Immature natural killer cell (primary cell): ENCODE measurements at regions not wholly inside any gene's neighbourhood (a gene's known extent, or its start where the extent isn't known, plus 50 kb on each side); places are given as distances from the start of the nearest gene placed in this dataset.

Experiments used
- DNase-seq, 3 donors: peaks; one replicate each; pipeline ENCODE4 v3.0.0; 2022; ENCODE audit warnings: mixed read lengths in 1 of 3
- H3K27ac Mint-ChIP-seq, 6 donors: one replicate each; pipeline ENCODE4 v1.8.0; 2020; ENCODE audit warnings: mixed read lengths in 6 of 6, mild to moderate bottlenecking in 5 of 6, inconsistent platforms in 4 of 6, moderate library complexity in 3 of 6
- H3K27me3 Mint-ChIP-seq, 3 donors: one replicate each; pipeline ENCODE4 v1.8.0; 2020 to 2021; ENCODE audit warnings: low read depth in 3 of 3, mild to moderate bottlenecking in 3 of 3, mixed read lengths in 3 of 3, moderate library complexity in 3 of 3, inconsistent platforms in 1 of 3
- H3K36me3 Mint-ChIP-seq, 3 donors: one replicate each; pipeline ENCODE4 v1.8.0; 2020; ENCODE audit warnings: mixed read lengths in 3 of 3, inconsistent platforms in 2 of 3, mild to moderate bottlenecking in 2 of 3
- H3K4me1 Mint-ChIP-seq, 2 donors: one replicate each; pipeline ENCODE4 v1.8.0; 2020; ENCODE audit warnings: inconsistent platforms in 2 of 2, mild to moderate bottlenecking in 2 of 2, mixed read lengths in 2 of 2, moderate library complexity in 1 of 2
- H3K4me3 Mint-ChIP-seq, 5 donors: one replicate each; pipeline ENCODE4 v1.8.0; 2020; ENCODE audit warnings: mild to moderate bottlenecking in 5 of 5, mixed read lengths in 5 of 5, inconsistent platforms in 3 of 5, moderate library complexity in 3 of 5
- H3K9me3 Mint-ChIP-seq, 6 donors: one replicate each; pipeline ENCODE4 v1.8.0; 2020; ENCODE audit warnings: mild to moderate bottlenecking in 6 of 6, mixed read lengths in 6 of 6, inconsistent platforms in 4 of 6, moderate library complexity in 3 of 6

GRCh38 chr2:12434630-12435098, 282.1 kb upstream of the TRIB2 start:
- Mint-ChIP-seq H3K9me3 (no peaks in the 10 kb centered on the region), H3K27me3 (peaks cover 0 to 1% (median 1%) of the 10 kb centered on the region in 3 donors), H3K4me3 (no peak overlapping the region), H3K4me1 (peaks cover 27 to 42% of the 10 kb centered on the region in 2 donors), H3K27ac (no peak overlapping the region), H3K36me3 (no peaks in the 10 kb centered on the region)
- no peak for DNase-seq

DNA sequence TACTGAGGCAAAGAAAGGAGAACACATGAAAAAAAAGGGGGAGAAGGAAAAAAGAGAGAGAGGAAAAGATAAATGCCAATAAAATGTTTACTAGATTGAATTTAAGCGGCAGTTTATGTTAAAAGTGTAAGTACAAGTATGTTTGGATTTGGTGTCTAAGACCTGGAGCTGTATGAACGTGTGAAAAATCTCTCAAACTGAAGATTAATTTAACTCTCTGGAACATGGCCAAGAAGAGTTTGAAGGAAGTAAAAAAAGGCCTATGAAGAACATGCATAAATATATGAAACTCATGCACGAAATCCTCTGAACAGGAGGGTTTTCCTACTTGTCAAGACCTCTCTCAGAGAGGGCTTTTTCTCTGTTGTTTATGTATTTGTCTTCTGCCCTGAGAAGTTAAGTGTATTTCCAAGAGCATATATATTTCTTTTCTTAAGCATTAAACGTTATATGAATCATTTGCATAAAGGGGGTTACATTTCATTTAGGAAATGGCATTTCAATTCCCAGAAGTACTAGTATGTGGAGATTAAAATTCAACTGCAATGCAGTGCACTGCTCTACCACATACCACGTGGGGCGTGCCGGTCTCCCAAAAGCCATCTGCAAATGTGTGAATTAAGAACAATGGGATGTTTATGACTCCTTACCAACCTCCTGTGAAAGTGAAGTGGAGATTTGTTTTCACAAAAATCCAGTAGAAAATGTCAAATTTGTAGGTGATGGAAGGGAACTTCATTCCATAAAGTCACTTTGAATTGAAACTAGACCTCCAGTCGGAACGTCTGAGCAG, 281.1 kb upstream of the TRIB2 start:
- H3K4me1 Mint-ChIP-seq = peaks cover 20 to 32% of the 10 kb centered on the region in 2 donors
- H3K9me3 Mint-ChIP-seq = no peaks in the 10 kb centered on the region
- H3K27me3 Mint-ChIP-seq = no peaks in the 10 kb centered on the region
- H3K27ac Mint-ChIP-seq = no peak overlapping the region
- no peaks in the 10 kb centered on the region for H3K36me3 Mint-ChIP-seq
- no peak for DNase-seq
- H3K4me3 Mint-ChIP-seq = no peak overlapping the region

DNA sequence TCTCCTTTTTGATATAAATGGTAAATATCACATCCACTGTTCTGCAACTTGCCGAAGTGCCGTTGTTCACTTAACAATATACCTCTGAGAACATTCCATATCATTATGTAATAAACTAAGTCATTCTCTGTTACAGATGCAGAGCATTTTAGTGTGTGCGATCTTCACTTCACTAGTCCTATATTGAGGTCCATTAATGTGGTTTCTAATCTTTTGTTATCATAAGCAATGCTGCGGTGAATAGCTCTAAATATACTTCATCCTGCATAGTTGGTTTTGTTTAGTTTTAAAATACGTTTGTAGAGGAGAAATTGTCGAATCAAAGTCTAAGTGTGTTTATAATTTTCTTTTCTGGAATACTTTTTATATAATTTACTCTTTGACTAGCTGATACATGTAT, 280.3 kb upstream of the TRIB2 start:
- no peaks in the 10 kb centered on the region for H3K36me3 Mint-ChIP-seq
- H3K9me3 Mint-ChIP-seq = no peaks in the 10 kb centered on the region
- no peak overlapping the region for H3K4me3 Mint-ChIP-seq
- DNase-seq = no peak
- no peak overlapping the region for H3K27ac Mint-ChIP-seq
- H3K27me3 Mint-ChIP-seq = no peaks in the 10 kb centered on the region
- peaks cover 17 to 23% of the 10 kb centered on the region in 2 donors for H3K4me1 Mint-ChIP-seq

DNA sequence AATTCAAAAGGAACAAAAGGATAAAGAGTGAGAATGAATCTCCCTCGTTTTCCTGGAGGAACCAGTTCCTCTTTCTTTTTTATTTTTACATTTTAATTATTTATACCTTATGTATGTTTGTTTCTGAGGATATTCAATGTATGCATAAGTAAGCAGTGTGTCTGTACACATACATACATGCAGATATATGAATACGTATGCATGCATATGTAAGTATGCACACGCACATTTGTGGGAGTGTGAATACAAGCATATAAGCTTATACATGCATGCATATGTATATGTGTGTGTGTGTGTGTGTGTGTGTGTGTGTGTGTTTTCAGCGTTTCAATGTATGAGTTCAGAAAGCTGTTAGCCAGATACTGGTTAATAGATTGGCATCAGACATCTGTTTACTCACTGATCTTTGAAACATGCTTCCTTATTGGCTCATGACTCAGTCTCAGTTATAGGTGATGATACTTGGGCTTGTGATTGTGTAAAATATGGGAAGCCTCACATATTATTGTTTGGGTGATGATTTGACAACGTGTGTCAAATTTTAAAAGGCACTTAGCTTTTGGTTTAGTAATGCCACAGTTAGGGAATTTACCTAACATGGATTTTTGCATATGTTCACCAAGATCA, 279.7 kb upstream of the TRIB2 start:
- no peak for DNase-seq
- H3K4me1 Mint-ChIP-seq = peaks cover 21 to 24% of the 10 kb centered on the region in 2 donors
- H3K4me3 Mint-ChIP-seq = no peak overlapping the region
- H3K9me3 Mint-ChIP-seq = no peaks in the 10 kb centered on the region
- no peaks in the 10 kb centered on the region for H3K27me3 Mint-ChIP-seq
- no peak overlapping the region for H3K27ac Mint-ChIP-seq
- no peaks in the 10 kb centered on the region for H3K36me3 Mint-ChIP-seq

GRCh38 chr2:12440731-12441130, 276.0 kb upstream of the TRIB2 start:
- Mint-ChIP-seq H3K27me3 (no peaks in the 10 kb centered on the region), H3K9me3 (no peaks in the 10 kb centered on the region), H3K36me3 (no peaks in the 10 kb centered on the region), H3K4me3 (no peak overlapping the region), H3K4me1 (peaks cover 30 to 31% of the 10 kb centered on the region in 2 donors), H3K27ac (no peak overlapping the region)
- DNase-seq = no peak

GRCh38 chr2:12441750-12442475, 274.8 kb upstream of the TRIB2 start:
- Mint-ChIP-seq H3K27ac (no peak overlapping the region), H3K4me1 (peaks cover 28% of the 10 kb centered on the region in 2 donors), H3K9me3 (no peaks in the 10 kb centered on the region), H3K36me3 (no peaks in the 10 kb centered on the region), H3K4me3 (no peak overlapping the region), H3K27me3 (no peaks in the 10 kb centered on the region)
- no peak for DNase-seq

DNA sequence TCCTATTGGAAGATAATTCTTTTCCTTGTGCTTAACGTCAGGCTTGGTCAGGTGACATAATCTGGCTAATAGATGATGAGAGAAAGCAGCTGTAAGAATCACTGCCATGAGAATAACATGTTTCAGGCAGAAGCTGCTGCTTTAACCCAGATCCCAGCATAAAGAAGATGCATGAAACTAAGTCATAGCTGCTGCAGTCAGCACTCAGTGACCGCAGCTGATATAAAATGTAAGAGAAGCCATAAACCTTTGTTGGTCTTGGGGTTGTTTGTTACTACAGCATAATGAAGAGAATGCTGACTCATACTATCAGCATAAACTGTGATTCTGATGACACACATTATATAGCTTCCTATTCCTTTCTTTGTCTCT, 274.3 kb upstream of the TRIB2 start:
- peak overlapping the region in 1 of 6 donors; percentile 44 for H3K27ac Mint-ChIP-seq

GRCh38 chr2:12448846-12449505, 267.8 kb upstream of the TRIB2 start:
- peak overlapping the region in 2 of 6 donors; percentile 6 to 12 for H3K27ac Mint-ChIP-seq
- H3K4me3 Mint-ChIP-seq = no peak overlapping the region
- no peaks in the 10 kb centered on the region for H3K9me3 Mint-ChIP-seq

More for the DNA sequence above, 274.3 kb upstream of the TRIB2 start:
- Mint-ChIP-seq H3K4me3 (no peak overlapping the region), H3K9me3 (no peaks in the 10 kb centered on the region), H3K4me1 (peaks cover 26 to 28% of the 10 kb centered on the region in 2 donors), H3K27me3 (no peaks in the 10 kb centered on the region), H3K36me3 (no peaks in the 10 kb centered on the region)
- DNase-seq = no peak

DNA sequence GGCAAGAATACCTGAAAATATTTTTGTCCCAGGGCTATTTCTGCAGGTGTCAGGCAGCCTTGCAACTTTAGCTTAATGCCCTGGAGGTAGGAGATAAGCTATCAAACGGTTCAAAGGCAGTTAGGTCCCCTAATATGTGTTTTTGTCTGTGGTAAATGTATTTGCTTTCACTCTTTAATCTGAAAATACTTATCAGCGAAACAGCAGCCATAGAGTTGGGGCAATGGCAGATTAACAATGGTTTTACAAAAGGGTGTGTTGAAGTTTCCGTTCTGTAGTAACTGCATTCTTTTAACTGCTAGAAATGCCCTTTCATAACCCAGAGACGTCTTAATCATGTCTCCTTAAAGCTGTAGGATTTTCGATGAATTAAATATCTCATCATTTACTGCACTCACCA, 265.0 kb upstream of the TRIB2 start:
- H3K27ac Mint-ChIP-seq = peak overlapping the region; percentile 78 to 94 (median 90)
- peaks cover 52 to 78% of the 10 kb centered on the region in 2 donors for H3K4me1 Mint-ChIP-seq
- H3K4me3 Mint-ChIP-seq = peak overlapping the region; percentile 74 to 85 (median 81)
- no peaks in the 10 kb centered on the region for H3K36me3 Mint-ChIP-seq
- DNase-seq = peak in 1 of 3 donors; percentile 19
- H3K9me3 Mint-ChIP-seq = no peaks in the 10 kb centered on the region
- peaks cover 0 to 4% (median 2%) of the 10 kb centered on the region in 3 donors for H3K27me3 Mint-ChIP-seq

More at GRCh38 chr2:12448846-12449505, 267.8 kb upstream of the TRIB2 start:
- Mint-ChIP-seq H3K36me3 (no peaks in the 10 kb centered on the region), H3K27me3 (peaks cover 0 to 2% (median 0%) of the 10 kb centered on the region in 3 donors), H3K4me1 (peaks cover 45 to 64% of the 10 kb centered on the region in 2 donors)
- no peak for DNase-seq

DNA sequence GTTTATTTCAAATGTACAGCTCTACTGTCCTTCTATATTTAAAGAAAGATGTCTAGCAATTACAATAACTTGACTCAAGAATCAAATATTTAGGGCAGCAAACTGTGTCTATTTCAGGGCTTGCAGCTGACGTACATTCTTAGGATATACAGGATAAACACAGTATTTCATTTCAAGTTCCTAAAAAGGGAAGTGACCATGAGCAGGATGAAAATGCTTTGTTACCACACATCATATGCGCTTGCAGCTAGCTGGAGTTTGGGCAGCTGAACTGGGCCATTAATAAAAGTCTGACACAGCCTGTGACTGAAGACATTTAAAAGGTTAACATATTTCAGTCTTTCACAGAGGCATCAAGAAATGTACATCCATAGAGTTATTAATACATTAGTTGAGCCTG, 264.6 kb upstream of the TRIB2 start:
- peak overlapping the region; percentile 78 to 94 (median 90) for H3K27ac Mint-ChIP-seq
- no peaks in the 10 kb centered on the region for H3K36me3 Mint-ChIP-seq
- peaks cover 57 to 81% of the 10 kb centered on the region in 2 donors for H3K4me1 Mint-ChIP-seq
- peaks cover 0 to 4% (median 2%) of the 10 kb centered on the region in 3 donors for H3K27me3 Mint-ChIP-seq
- peak overlapping the region; percentile 74 to 85 (median 81) for H3K4me3 Mint-ChIP-seq
- peak in 1 of 3 donors; percentile 8 for DNase-seq
- no peaks in the 10 kb centered on the region for H3K9me3 Mint-ChIP-seq

- Mint-ChIP-seq H3K4me3 (no peak overlapping the region), H3K36me3 (no peaks in the 10 kb centered on the region), H3K4me1 (peaks cover 67 to 87% of the 10 kb centered on the region in 2 donors), H3K27ac (peak overlapping the region in 4 of 6 donors; percentile 37 to 90 (median 62)), H3K27me3 (peaks cover 0 to 4% (median 2%) of the 10 kb centered on the region in 3 donors), H3K9me3 (no peaks in the 10 kb centered on the region)
- no peak for DNase-seq
Observed at GRCh38 chr2:12453731-12454130, 263.0 kb upstream of the TRIB2 start.

DNA sequence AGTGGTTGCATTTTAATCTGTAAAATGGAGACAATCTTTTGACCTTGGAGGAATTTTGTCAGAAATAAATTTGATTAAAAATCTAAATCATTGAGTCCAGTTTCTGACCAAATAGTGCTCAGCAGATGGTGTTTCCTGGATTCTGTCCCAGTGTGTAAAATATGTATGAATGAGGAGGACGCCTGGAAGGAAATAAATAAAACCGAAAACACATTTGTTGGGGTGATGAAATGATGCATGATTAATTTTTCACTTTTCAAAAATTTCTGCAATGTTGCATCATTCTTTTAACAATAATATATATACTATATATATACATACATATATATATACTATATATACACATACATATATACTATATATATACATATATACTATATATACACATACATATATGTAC, 261.1 kb upstream of the TRIB2 start:
- peaks cover 0 to 4% (median 2%) of the 10 kb centered on the region in 3 donors for H3K27me3 Mint-ChIP-seq
- no peaks in the 10 kb centered on the region for H3K9me3 Mint-ChIP-seq
- DNase-seq = no peak
- H3K4me3 Mint-ChIP-seq = peak overlapping the region in 1 of 5 donors; percentile 45
- peak overlapping the region in 3 of 6 donors; percentile 67 to 82 (median 70) for H3K27ac Mint-ChIP-seq
- H3K4me1 Mint-ChIP-seq = peaks cover 59 to 76% of the 10 kb centered on the region in 2 donors
- H3K36me3 Mint-ChIP-seq = no peaks in the 10 kb centered on the region
